ENCODE measurements at regions not wholly inside any gene's neighbourhood (a gene's known extent, or its start where the extent isn't known, plus 50 kb on each side); places are given as distances from the start of the nearest gene placed in this dataset.

DNA sequence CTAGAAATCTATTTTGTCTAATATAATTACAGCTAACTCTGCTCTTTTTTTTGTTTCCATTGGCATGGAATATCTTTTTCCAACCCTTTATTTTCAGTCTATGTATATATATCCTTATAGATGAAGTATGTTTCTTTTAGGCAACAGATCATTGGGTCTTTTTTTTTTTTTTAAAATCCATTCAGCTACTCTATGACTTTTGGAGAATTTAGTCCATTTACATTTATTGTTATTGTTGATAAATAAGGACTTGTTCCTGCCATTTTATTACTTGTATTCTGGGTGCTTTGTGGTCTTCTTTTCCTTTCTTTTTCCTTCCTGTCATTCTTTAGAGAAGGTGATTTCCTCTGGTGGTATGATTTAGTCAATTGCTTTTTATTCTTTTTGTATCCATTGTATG, 296.8 kb downstream of the SMARCA2 start:
- DNase-seq = no peak

DNA sequence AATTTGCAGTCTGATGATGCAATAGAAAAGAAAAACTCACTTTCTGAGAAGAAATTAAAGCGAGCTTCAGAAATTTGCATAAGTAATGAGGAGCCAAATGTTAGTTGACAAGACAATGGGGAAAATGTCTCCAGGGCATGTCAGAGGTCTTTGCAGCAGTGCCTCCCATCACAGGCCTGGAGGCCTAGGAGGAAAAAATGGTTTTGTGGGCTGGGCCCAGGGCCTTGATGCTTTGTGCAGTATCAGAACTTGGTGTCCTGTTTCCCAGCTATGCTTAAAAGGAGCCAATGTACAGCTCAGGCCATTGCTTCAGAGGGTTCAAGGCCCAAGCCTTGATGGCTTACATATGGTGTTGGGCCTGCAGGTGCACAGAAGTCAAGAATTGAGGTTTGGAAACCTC, 298.4 kb downstream of the SMARCA2 start:
- no peak for DNase-seq

DNA sequence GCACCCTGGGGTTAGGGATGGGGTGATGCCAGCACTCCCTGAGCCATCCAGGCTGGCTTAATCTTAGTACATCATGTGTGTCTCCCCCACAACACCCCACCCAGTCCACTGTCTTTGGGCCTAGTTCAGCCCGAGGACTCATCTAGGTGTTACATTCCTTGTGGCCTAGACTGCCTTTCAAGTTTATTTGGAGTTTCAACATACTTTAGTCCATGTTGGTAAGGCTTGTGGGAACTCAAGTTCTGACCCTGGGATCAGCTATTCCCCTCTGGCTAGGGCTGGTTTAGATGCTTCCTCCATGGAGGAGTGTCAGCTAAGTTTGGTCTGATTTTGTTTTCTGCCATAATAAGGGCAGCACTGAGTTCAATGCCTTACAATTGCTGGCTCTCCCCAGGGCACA, 302.4 kb downstream of the SMARCA2 start:
- no peak for DNase-seq

DNA sequence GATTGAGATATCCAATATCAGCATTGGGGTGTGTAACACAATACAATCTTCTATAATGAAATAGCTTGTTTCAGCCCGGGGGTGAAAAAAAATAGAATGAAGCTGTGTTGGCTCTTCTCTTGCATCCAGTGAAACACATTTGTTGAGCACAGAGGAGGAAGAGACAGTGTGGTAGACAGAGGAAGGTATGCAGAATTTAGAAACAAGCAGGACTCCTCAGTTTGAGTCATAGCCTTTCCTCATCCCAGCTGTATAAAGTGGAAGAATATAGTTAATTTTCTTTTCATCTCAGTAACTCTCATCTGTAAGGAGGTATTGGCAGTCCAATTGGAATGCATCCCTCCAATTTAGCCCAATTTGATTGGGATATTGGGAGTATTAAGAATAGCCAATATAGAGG, 302.2 kb upstream of the VLDLR start:
- no peak for DNase-seq

DNA sequence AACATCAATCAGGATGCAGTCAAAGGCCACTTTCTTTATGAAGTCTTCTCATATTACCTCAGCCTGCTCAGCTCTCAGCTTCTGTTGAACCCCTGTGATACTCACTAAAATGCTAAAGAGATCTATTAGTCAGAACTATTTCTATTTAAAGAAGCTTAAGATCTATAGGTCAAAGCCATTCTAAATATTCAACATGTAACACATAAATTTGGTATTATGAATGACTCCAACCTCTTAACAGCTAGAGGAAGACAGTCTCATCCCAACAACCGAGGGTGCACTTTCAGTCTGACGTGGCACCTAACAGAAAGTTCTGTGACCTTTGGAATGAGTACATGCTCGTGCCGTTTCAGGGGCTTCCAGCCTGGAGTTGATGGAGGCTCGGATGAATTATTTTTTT, 301.5 kb upstream of the VLDLR start:
- no peak for DNase-seq

DNA sequence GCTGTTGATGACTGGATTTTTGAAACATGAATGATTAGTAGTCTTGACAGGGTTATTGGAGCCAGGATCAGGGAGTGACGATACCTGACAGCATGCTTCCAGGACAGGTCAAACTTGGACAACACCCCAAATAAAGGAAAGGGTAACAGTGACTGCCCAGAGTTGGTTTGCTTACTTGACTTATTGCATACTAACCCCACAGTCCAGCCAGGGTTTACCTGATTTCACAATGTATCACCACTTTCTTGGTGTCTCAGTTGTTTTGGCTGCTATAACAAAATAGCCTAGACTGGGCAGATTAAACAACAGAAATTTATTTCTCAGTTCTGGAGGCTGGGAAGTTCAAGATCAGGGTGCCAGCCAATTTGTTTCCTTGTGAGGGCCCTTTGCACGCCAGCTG, 301.0 kb upstream of the VLDLR start:
- no peak for DNase-seq

DNA sequence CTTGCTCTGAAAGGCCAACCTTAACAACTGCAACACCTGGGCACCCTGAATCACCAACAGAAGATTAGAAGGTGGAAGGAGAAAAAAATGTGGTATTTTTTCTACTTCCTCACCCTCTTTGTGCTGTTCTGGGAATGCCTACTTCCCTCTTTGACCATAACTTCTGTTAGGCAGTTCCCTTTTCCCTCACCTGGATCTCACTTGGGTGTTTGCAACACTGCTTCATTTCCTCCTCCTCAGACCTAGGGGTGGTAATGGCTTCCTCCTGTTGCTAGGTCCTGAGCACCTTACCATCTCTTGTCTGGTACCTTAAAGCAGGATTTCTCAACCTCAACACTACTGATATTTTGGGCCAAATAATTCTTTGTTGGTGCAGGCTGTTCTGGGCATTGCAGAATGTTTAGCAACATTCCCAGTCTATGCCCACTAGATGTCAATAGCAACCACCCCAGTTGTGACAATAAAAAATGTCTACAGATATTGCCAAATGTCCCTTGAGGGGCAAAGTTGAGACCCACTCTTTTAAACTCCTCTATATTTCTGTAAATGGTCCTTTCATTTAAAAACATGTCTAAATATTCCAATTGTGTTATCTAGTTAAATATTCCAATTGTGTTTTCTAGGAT, 300.0 kb upstream of the VLDLR start:
- no peak for DNase-seq

DNA sequence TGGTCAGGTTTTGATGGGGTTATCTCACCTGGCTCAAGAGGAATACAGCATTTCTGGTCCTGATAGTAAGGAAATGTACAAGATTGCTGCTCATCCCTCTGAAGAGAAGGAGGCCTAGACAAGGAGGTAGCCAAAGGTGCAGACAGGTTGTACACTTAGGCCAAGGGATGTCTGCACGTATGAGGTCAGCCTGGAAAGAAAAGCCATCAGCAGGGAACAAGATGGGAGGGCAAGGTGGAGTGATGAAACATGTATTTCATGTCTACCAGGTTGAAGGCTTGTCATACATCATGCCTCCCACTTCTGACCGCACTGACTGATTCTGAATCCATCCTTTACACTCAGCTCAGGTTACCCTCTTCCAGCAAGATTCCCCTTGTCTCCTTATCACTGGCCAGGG, 296.8 kb upstream of the VLDLR start:
- DNase-seq = no peak

DNA sequence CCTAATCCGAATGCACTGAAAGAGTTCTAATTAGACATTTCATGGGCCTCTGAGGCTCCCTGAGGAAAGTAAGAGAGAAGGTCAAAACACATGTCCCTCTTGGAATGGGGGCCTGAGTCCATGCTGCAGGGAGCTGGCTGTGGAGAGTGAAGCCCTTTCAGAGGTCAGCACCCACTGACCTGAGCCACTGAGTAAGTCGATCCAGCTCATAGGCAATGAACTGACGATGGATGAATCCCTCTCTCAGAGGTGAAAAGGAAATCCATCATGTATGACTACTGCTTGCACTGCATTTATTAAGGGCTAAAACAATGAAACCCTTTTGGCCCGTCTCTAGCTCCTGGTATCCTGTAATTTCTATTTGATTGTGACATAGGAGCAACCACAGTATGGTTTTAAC, 288.9 kb upstream of the VLDLR start:
- no peak for DNase-seq

DNA sequence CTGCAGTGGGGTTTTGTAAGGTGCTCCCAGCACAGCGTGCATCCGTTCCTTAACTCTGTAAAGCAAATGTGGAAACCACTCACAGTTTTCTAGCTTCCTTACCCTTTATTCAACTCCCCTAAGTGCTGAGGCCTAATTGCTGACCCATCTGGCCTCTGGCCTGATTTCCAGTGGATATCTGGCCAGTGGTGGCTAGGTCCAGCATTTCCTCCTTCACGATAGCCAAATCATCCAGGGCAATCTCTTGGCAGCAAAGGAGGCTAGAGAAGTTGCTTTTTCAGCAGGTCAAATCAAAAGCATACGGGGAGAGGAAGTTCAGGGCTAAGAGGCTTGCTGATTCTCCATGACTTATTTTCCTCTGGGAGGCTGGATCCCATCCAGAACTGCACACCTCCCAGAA, 286.3 kb upstream of the VLDLR start:
- DNase-seq = no peak

DNA sequence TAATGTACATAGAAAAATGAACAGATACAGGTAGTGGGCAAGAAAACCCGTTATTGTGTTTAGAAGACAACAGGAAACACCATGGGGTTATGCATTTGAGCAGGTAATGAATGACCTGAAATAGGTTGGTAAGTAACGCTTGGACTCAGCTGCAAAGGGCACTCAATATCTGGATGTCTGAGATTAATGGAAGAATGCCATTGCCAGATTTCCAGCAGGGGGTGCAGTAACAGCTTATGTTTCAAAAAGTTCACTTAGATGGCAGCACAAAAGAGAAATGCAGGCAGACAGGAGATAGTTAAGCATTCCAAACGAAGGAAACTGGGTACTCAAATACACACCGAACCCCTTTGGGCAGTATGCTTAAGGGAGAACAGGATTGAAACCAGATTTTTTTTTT, 285.5 kb upstream of the VLDLR start:
- DNase-seq = peak in 1 of 56 donors; percentile 0

DNA sequence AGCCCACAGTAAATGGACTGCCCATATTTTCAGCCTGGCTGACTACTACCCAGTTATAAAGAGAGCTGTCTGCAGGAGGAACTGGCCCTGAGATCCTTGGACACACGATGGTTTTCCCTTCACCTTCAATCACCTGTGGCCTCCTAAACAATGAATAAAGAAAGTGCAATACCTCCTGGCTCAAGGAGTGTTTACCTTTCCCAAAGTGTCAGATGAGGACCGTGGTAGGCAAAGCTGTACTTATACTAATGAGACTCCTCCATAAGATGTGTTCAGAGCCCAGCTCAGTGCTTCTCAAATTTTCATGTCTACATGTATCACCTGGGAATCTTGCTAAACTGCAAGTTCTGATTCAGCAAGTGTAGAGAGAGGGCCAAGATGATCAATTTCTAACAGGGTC, 284.5 kb upstream of the VLDLR start:
- no peak for DNase-seq

DNA sequence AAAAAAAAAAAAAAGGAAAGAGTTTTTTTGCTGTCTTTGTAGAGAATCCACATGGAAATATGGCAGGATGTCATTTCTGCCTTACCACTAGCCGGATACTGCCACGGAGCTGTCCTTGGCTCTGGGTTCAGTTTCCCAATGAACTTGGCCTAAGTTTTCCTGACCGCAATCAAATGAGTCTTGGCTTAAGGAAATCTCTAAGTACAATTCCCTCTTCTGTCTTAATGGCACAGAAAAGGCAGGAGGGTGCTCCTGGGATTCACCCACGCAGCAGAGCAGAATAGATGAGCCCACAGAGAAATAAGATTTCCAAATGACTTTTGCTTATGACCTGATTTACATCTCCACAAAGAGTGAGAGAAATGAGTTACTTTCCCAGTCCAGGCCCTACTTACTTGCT, 284.0 kb upstream of the VLDLR start:
- DNase-seq = no peak

DNA sequence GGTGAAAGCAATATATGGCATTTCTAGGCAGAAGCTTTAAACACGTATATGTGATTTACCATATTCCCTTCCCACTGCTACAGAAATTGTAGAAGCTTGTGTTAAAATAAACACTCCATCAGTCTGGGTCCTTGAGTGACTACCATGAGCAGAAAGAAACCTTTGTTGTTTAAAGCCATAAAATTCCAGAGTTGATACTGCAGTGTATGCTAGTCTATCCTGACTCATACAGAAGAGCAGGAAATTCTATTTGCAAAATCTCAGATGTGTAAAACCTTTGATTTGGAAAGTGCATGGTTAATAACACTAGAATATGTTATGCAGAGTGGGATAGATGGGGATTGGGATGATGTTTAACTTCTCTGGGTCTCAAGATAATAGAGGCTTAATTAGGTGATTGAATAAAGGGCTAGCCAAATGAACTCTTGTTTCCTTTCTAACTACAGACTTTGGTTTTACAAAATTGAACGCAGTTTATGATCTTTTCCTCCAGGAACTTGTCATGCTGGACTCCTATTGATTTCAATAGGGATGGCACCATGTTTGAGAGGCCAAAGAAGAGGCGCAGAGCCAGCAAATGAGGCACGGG, 282.7 kb upstream of the VLDLR start:
- DNase-seq = no peak

DNA sequence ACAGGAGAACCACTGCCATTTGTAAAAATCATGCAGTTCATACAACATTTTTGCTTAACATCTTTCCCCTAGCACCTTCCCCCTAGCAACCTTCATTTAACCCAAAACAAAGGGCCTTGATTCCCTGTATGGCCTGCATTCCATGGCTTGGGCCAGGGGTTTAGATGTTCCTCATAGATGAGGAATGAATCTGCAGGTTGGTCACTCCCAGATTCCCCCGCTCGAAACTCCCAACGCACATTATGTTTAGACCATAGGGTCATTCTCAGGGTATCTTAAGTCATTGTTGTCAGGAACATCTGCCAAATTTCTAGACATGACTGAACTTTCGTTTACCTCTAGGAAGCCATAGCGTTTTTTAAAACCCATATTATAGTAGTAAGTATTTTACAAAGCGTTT, 282.2 kb upstream of the VLDLR start:
- no peak for DNase-seq

DNA sequence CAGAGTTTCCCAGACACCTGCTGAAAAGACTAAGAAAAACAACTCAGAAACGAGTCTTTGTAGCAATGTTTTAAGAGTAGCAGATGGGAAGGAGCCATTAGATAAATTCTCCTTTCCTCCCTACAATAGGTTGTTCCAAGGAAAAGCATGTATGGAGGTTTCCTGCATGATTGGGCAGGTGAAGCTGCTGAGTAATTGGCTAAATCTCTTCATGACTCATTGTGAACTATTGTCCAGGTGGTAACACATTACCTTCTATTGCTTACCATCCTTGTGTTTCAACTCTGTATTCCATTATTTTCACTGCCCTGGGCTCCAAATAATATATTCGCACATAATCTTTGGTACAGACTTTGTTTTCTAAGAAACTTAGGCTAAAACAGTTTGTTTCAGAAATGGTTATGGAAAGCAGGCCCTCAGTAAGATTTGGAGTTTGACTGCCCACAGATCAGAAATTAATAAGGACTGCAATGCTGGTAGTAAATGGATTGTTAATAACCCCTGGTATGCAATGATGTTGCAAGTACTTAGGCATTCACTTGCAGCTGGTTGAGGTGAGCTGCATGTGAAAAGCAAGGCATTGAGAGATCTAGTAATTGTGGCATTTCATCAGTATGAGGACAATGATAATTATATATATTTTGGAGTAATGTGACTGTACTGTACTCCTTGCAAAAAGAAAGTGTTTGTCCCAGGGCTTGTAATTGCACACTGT, 281.4 kb upstream of the VLDLR start:
- DNase-seq = no peak

DNA sequence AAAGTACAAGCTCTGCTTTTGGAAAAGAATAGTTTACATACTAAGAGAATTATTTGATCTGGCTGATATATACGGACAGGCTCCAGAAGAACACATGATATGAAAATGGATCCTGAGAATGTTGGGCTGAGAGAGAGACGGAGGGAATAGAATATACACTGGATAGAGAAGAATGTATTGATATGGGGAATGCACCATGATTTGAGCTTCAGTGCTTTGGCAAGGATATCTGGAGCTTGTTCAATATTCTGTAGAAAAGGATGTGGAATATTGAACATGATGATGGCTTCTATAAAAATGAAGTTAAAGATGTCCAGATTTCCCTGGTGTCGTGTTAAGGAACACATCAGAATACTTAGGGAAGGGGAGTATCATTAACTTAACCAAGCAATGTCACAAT, 280.5 kb upstream of the VLDLR start:
- DNase-seq = no peak

DNA sequence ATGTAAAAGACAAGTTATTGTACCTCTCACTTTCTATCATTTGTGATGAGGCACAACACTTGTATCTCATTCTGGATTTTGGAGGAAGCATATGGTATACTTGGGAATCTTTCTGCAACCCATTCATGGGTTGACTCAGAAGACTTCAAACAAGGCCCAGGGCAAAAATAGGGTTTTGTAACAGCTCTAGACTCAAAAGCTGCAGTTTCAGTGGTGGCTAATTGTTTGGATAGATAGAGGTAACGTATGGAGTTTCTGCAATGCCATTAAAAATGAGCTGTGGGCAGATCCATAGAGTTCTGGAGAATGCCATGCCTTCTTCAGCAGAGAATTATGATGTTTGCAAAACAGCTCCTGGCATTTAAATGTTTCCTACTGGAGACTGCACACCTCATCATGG, 279.6 kb upstream of the VLDLR start:
- DNase-seq = no peak

DNA sequence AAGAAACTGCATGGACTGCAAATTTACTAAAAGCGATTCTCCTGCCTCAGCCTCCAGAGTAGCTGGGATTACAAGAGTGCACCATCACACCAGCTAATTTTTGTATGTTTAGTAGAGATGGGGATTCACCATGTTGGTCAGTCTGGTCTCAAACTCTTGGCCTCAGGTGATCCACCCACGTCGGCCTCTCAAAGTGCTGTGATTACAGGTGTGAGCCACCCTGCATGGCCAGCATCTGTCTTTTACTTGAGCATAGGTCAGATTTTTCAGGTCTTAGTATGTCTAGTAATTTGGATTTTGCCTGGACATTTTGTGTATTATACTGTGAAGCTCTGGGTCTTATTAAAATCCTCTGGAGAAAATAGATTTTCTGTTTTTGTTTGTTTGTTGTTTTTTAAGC, 277.8 kb upstream of the VLDLR start:
- DNase-seq = no peak

DNA sequence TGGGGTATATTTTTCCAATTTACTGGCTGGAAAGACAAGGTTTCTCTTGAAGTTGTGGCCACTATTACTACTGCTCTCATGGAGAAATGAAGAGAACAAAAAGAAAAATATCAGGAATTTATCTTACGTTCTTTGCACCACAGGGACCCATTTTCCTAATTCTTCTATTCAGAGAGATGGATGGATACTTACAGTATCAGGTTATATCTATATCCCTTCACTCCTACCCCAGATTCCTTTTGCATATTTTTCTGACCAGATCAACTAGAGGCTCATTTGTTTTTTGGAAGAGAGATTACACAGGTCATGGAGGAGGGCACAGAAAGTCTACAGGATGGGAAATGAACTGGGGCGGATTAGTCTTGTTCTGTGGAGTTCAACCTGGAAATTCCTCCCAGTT, 277.2 kb upstream of the VLDLR start:
- no peak for DNase-seq

DNA sequence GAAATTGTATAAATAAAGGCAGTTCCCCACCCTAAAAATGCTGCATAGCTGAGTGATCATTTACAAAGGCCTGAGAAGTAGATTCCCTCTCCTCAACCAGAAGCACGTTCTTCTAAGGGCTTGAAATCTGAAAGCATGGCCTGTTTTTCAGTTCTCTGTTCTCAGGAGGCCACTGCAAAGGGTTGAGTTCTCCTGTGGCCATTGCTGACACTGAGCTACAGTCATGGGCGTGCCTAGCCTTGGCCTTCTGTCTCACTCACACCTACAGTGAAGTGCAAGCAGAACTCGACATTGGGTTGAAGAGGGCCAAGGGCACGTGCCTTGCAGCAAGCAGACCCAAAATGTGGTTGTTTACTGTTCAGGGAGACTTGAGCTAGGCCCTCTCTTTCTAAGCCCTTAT, 276.6 kb upstream of the VLDLR start:
- no peak for DNase-seq

DNA sequence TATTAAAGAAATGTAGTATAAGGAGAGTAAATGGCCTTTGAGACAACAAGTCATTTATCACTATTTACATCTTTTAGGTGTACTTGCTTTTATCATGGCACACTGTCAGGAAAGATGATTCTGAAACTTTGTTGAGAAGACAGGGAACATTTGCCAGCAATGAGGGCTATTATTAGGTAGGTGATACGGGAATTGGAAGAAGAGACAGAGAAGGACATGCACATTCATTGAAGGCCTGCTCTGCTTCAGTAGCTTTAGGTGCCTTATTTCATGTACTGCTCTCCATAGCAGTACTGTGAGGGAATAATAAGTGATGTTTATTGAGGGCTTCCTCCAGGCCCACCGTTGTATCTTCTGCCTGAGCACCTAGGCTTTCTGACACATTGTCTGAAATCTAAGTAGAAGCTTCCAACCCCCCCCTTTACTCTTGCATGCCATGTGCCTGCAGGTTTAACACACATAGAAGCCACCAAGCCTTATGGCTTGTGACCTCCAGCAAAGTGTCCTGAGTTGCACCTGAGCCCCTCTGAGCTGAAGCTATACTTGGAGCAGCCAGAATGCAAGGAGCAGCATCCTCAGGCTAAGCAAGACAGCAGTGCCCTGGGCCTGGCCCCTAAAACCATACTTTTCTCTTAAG, 275.2 kb upstream of the VLDLR start:
- DNase-seq = no peak

DNA sequence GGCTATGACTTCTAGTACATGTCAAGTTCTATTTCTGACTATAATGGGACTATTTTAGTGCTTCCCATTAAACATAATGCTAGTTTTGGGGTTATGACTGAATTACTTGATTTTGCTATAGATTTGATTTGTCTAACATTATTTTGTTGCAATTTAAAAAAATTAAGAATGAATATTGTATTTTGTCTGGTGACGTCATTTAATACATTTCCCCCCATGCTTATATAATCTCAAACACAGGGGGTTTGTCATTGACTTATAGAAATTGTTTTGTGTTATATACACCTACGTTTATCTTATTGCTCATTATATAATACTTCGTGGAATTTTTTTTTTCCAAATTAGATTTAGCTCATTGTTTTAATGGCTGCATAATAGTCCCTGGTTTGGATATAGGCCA, 270.3 kb upstream of the VLDLR start:
- DNase-seq = no peak
